ENCODE measurements at regions not wholly inside any gene's neighbourhood (a gene's known extent, or its start where the extent isn't known, plus 50 kb on each side); places are given as distances from the start of the nearest gene placed in this dataset.

GRCh38 chr1:57803586-57803985 is 379.7 kb upstream of the DAB1 start:
- TF ChIP-seq EZH2phosphoT487 (IDR thresholded peaks at IDR 0.05; ENCODE audit: insufficient read depth, low read depth), result no peak
- no peak for TF ChIP-seq EZH2 (IDR thresholded peaks at IDR 0.05; ENCODE audit: insufficient read depth, poor library complexity, severe bottlenecking)
